ENCODE measurements at regions not wholly inside any gene's neighbourhood (a gene's known extent, or its start where the extent isn't known, plus 50 kb on each side); places are given as distances from the start of the nearest gene placed in this dataset.

GRCh38 chr4:53694666-53695065 lies 103.4 kb upstream of the LNX1 start:
- intact Hi-C loops (cut with DNase I), result no loop called here

GRCh38 chr4:53693909-53694308 lies 102.6 kb upstream of the LNX1 start:
- Histone ChIP-seq H3K27ac (peak overlapping the region in 1 of 3 donors; percentile 15), H3K9me3 (no peaks in the 10 kb centered on the region), H3K4me3 (replicated peaks in 1 of 3) (no peak overlapping the region), H3K27me3 (no peaks in the 10 kb centered on the region), H3K4me1 (peaks cover 6% of the 10 kb centered on the region in 2 donors), H3K36me3 (no peaks in the 10 kb centered on the region)
- 62 to 78% methylated on average over 5 of the region's 5 CpGs for WGBS, 2 donors
- TF ChIP-seq CTCF (IDR thresholded peaks at IDR 0.05), result no peak
- no peak for TF ChIP-seq POLR2A (IDR thresholded peaks at IDR 0.05)
- DNase-seq, result peak; percentile 21 to 38
- intact Hi-C loops (cut with DNase I), result no loop called here

More at GRCh38 chr4:53694666-53695065, 103.4 kb upstream of the LNX1 start:
- Histone ChIP-seq H3K4me3 (replicated peaks in 1 of 3) (no peak overlapping the region), H3K4me1 (peaks cover 6% of the 10 kb centered on the region in 2 donors), H3K36me3 (no peaks in the 10 kb centered on the region), H3K27me3 (no peaks in the 10 kb centered on the region), H3K9me3 (no peaks in the 10 kb centered on the region), H3K27ac (no peak overlapping the region)
- TF ChIP-seq POLR2A (IDR thresholded peaks at IDR 0.05) (no peak), CTCF (IDR thresholded peaks at IDR 0.05) (no peak)
- 95 to 98% methylated on average over 2 of the region's 2 CpGs for WGBS, 2 donors
- no peak for DNase-seq

GRCh38 chr4:53693408-53693807 lies 102.1 kb upstream of the LNX1 start:
- intact Hi-C loops (cut with DNase I), result no loop called here
- peak in 1 of 2 donors; percentile 17 for DNase-seq
- no peak for TF ChIP-seq POLR2A (IDR thresholded peaks at IDR 0.05)
- TF ChIP-seq CTCF (IDR thresholded peaks at IDR 0.05), result no peak
- Histone ChIP-seq H3K27me3 (no peaks in the 10 kb centered on the region), H3K27ac (peak overlapping the region in 1 of 3 donors; percentile 15), H3K36me3 (no peaks in the 10 kb centered on the region), H3K4me1 (peaks cover 6% of the 10 kb centered on the region in 2 donors), H3K4me3 (replicated peaks in 1 of 3) (no peak overlapping the region), H3K9me3 (no peaks in the 10 kb centered on the region)
- WGBS, 2 donors, result 52 to 53% methylated on average over 4 of the region's 4 CpGs

- no peak for DNase-seq
- intact Hi-C loops (cut with DNase I), result no loop called here
- H3K36me3 ChIP-seq, result no peaks in the 10 kb centered on the region
- no peaks in the 10 kb centered on the region for H3K9me3 ChIP-seq
- H3K27ac ChIP-seq, result no peak overlapping the region
- no peak for TF ChIP-seq CTCF (IDR thresholded peaks at IDR 0.05)
- TF ChIP-seq POLR2A (IDR thresholded peaks at IDR 0.05), result no peak
- WGBS, 2 donors, result 55 to 75% methylated on average over 2 of the region's 2 CpGs
- no peaks in the 10 kb centered on the region for H3K27me3 ChIP-seq
- no peak overlapping the region for H3K4me3 ChIP-seq (replicated peaks in 1 of 3)
- no peaks in the 10 kb centered on the region for H3K4me1 ChIP-seq
Observed at GRCh38 chr4:53688186-53688790, 97.0 kb upstream of the LNX1 start.

GRCh38 chr4:53686521-53686920 lies 95.2 kb upstream of the LNX1 start:
- Histone ChIP-seq H3K4me3 (replicated peaks in 1 of 3) (no peak overlapping the region), H3K9me3 (no peaks in the 10 kb centered on the region), H3K27ac (no peak overlapping the region), H3K27me3 (no peaks in the 10 kb centered on the region), H3K36me3 (no peaks in the 10 kb centered on the region), H3K4me1 (no peaks in the 10 kb centered on the region)
- TF ChIP-seq POLR2A (IDR thresholded peaks at IDR 0.05) (no peak), CTCF (IDR thresholded peaks at IDR 0.05) (no peak)
- WGBS, 2 donors, result 83 to 92% methylated on average over 1 of the region's 1 CpG
- intact Hi-C loops (cut with DNase I), result no loop called here
- no peak for DNase-seq
